ENCODE measurements at regions not wholly inside any gene's neighbourhood (a gene's known extent, or its start where the extent isn't known, plus 50 kb on each side); places are given as distances from the start of the nearest gene placed in this dataset.
A peak's percentile ranks its signal among the peaks of the same experiment; 100 is the strongest.

GRCh38 chr9:99632349-99633038 is 189.2 kb upstream of the NR4A3 start:
- DNase-seq (ENCODE audit: low spot score): no peak
- CTCF ChIA-PET (ENCODE audit: low intra/inter-chr PET ratio, low total read pairs): no interaction called here
- no peaks in the 10 kb centered on the region for H3K9me3 ChIP-seq (ENCODE audit: low read length)
- 0% methylated on average over 1 of the region's 1 CpG for WGBS (ENCODE audit: low lambda C conversion rate)
- no peak for ATAC-seq
- intact Hi-C loops (cut with micrococcal nuclease; ENCODE audit: unreplicated experiment) (no loop called here), in situ Hi-C loops (cut with HindIII; ENCODE audit: extremely low pct_ligation_motif_present, low pct_unique_long_range_greater_than_20kb) (no loop called here)
- H3K27me3 ChIP-seq (ENCODE audit: control insufficient read depth in 1 of 2, insufficient read depth in 2 of 2, low read length in 2 of 2): no peaks in the 10 kb centered on the region
- no peak overlapping the region for H3K27ac ChIP-seq (ENCODE audit: extremely low read length, insufficient read depth, low read length)
- no peak overlapping the region for H2AFZ ChIP-seq (ENCODE audit: low read length)
- no peak overlapping the region for H3K4me2 ChIP-seq (ENCODE audit: low read depth, low read length)
- BruUV-seq (replicated peaks): no TSS peak
- H3K4me1 ChIP-seq (ENCODE audit: insufficient read depth, low read length): no peaks in the 10 kb centered on the region
- TF ChIP-seq ZNF513 (CRISPR knock-in tag; conservative IDR thresholded peaks at IDR 0.05): no peak
- TF ChIP-seq MAFK (conservative IDR thresholded peaks at IDR 0.05 in 1 of 2, IDR thresholded peaks at IDR 0.05 in 1 of 2; ENCODE audit: low read length in 2 of 2): peak; percentile 31 to 60; a peak in 3 of 4 replicates
- no peaks in the 10 kb centered on the region for H4K20me1 ChIP-seq (ENCODE audit: insufficient read depth, low read length)
- no peaks in the 10 kb centered on the region for H3K36me3 ChIP-seq (replicated peaks in 1 of 2; ENCODE audit: control insufficient read depth in 1 of 2, insufficient read depth in 2 of 2, low read length in 2 of 2)
- no peak overlapping the region for H3K9ac ChIP-seq (ENCODE audit: insufficient read depth, low read depth, low read length)
- POLR2A ChIA-PET: no interaction called here
- FAIRE-seq: no peak
- H3K4me3 ChIP-seq (replicated peaks in 1 of 3; ENCODE audit: insufficient read depth in 1 of 3, low read depth in 2 of 3, low read length in 3 of 3): no peak overlapping the region
- H3K79me2 ChIP-seq (ENCODE audit: insufficient read depth, low read length): no peaks in the 10 kb centered on the region

- TF ChIP-seq KMT2A (CRISPR knock-in tag; IDR thresholded peaks at IDR 0.05): no peak
- no peak for TF ChIP-seq ZBTB49 (CRISPR knock-in tag; IDR thresholded peaks at IDR 0.05; ENCODE audit: borderline replicate concordance)
- no peak for TF ChIP-seq ZNF615 (CRISPR knock-in tag; IDR thresholded peaks at IDR 0.05; ENCODE audit: borderline replicate concordance)
- no peak for TF ChIP-seq NFE2 (CRISPR knock-in tag; IDR thresholded peaks at IDR 0.05)
- TF ChIP-seq IRF9 (CRISPR knock-in tag; IDR thresholded peaks at IDR 0.05; ENCODE audit: borderline replicate concordance): no peak
- TF ChIP-seq ZNF30 (CRISPR knock-in tag; IDR thresholded peaks at IDR 0.05): no peak
- TF ChIP-seq ZNF253 (CRISPR knock-in tag; IDR thresholded peaks at IDR 0.05; ENCODE audit: borderline replicate concordance): no peak
- no peak for TF ChIP-seq ZNF550 (CRISPR knock-in tag; IDR thresholded peaks at IDR 0.05; ENCODE audit: borderline replicate concordance)
- Histone ChIP-seq H2AFZ (ENCODE audit: low read length) (no peak overlapping the region), H3K4me2 (ENCODE audit: low read depth, low read length) (no peak overlapping the region), H3K36me3 (replicated peaks in 1 of 2; ENCODE audit: control insufficient read depth in 1 of 2, insufficient read depth in 2 of 2, low read length in 2 of 2) (no peaks in the 10 kb centered on the region), H4K20me1 (ENCODE audit: insufficient read depth, low read length) (no peaks in the 10 kb centered on the region), H3K79me2 (ENCODE audit: insufficient read depth, low read length) (no peaks in the 10 kb centered on the region), H3K9ac (ENCODE audit: insufficient read depth, low read depth, low read length) (no peak overlapping the region), H3K9me3 (ENCODE audit: low read length) (no peaks in the 10 kb centered on the region), H3K27ac (ENCODE audit: extremely low read length, insufficient read depth, low read length) (no peak overlapping the region), H3K4me3 (replicated peaks in 1 of 3; ENCODE audit: insufficient read depth in 1 of 3, low read depth in 2 of 3, low read length in 3 of 3) (no peak overlapping the region), H3K27me3 (ENCODE audit: control insufficient read depth in 1 of 2, insufficient read depth in 2 of 2, low read length in 2 of 2) (no peaks in the 10 kb centered on the region; a peak in 1 of 5 replicates), H3K4me1 (ENCODE audit: insufficient read depth, low read length) (no peaks in the 10 kb centered on the region)
- intact Hi-C loops (cut with micrococcal nuclease; ENCODE audit: unreplicated experiment) (no loop called here), in situ Hi-C loops (cut with HindIII; ENCODE audit: extremely low pct_ligation_motif_present, low pct_unique_long_range_greater_than_20kb) (no loop called here)
- CTCF ChIA-PET (ENCODE audit: low intra/inter-chr PET ratio, low total read pairs): no interaction called here
- FAIRE-seq (no peak), ATAC-seq (no peak), DNase-seq (ENCODE audit: low spot score) (no peak)
- no TSS peak for BruUV-seq (replicated peaks)
- POLR2A ChIA-PET: no interaction called here
Observed at GRCh38 chr9:99633265-99633664, 188.4 kb upstream of the NR4A3 start.
